ENCODE measurements at regions not wholly inside any gene's neighbourhood (a gene's known extent, or its start where the extent isn't known, plus 50 kb on each side); places are given as distances from the start of the nearest gene placed in this dataset.
A peak's percentile ranks its signal among the peaks of the same experiment; 100 is the strongest.

GRCh38 chr4:26130173-26130572 lies 190.6 kb upstream of the RBPJ start:
- Mint-ChIP-seq H3K36me3 (peaks cover 0 to 16% (median 0%) of the 10 kb centered on the region in 3 donors), H3K27ac (no peak overlapping the region), H3K9me3 (peaks cover 0 to 16% (median 6%) of the 10 kb centered on the region in 9 donors), H3K27me3 (peaks cover 6 to 14% (median 8%) of the 10 kb centered on the region in 5 donors), H3K4me3 (peak overlapping the region in 1 of 10 donors; percentile 38), H3K4me1 (peaks cover 5 to 30% (median 16%) of the 10 kb centered on the region in 4 donors)
- DNase-seq, result no peak
- no peak for ATAC-seq
- POLR2A ChIA-PET, result interaction anchor here (0.5 kb wide), 1 partner anchor 732 kb away, joined by 4 read pairs; no protein-coding TSS in a partner anchor

GRCh38 chr4:26130841-26131432 lies 189.9 kb upstream of the RBPJ start:
- Mint-ChIP-seq H3K36me3 (peaks cover 0 to 16% (median 0%) of the 10 kb centered on the region in 3 donors), H3K9me3 (peaks cover 0 to 16% (median 6%) of the 10 kb centered on the region in 9 donors), H3K4me3 (no peak overlapping the region), H3K27ac (peak overlapping the region in 2 of 10 donors; percentile 18 to 23), H3K4me1 (peaks cover 5 to 30% (median 16%) of the 10 kb centered on the region in 4 donors), H3K27me3 (peaks cover 4 to 12% (median 8%) of the 10 kb centered on the region in 5 donors)
- DNase-seq (no peak), ATAC-seq (no peak)
- POLR2A ChIA-PET, result interaction anchor here (0.5 kb wide), 1 partner anchor 731 kb away, joined by 4 read pairs; no protein-coding TSS in a partner anchor

- POLR2A ChIA-PET, result no interaction called here
- ATAC-seq (no peak), DNase-seq (peak in 1 of 10 donors; percentile 12)
- Mint-ChIP-seq H3K4me1 (peaks cover 3 to 25% (median 12%) of the 10 kb centered on the region in 4 donors), H3K27ac (peak overlapping the region in 2 of 10 donors; percentile 23 to 47), H3K36me3 (peaks cover 0 to 16% (median 0%) of the 10 kb centered on the region in 3 donors), H3K27me3 (peaks cover 0 to 8% (median 3%) of the 10 kb centered on the region in 5 donors), H3K9me3 (peaks cover 0 to 16% (median 6%) of the 10 kb centered on the region in 9 donors), H3K4me3 (no peak overlapping the region)
Observed at GRCh38 chr4:26131711-26132110, 189.1 kb upstream of the RBPJ start.

GRCh38 chr4:26132858-26133257 lies 188.0 kb upstream of the RBPJ start:
- peaks cover 3 to 25% (median 12%) of the 10 kb centered on the region in 4 donors for H3K4me1 Mint-ChIP-seq
- POLR2A ChIA-PET, result no interaction called here
- H3K27me3 Mint-ChIP-seq, result peaks cover 0 to 4% (median 0%) of the 10 kb centered on the region in 5 donors
- H3K9me3 Mint-ChIP-seq, result peaks cover 0 to 16% (median 3%) of the 10 kb centered on the region in 9 donors
- ATAC-seq (no peak), DNase-seq (no peak)
- peaks cover 0 to 16% (median 0%) of the 10 kb centered on the region in 3 donors for H3K36me3 Mint-ChIP-seq
- peak overlapping the region in 1 of 10 donors; percentile 17 for H3K4me3 Mint-ChIP-seq
- peak overlapping the region in 1 of 10 donors; percentile 38 for H3K27ac Mint-ChIP-seq

GRCh38 chr4:26133840-26134239 lies 187.0 kb upstream of the RBPJ start:
- Mint-ChIP-seq H3K9me3 (peaks cover 0 to 11% (median 3%) of the 10 kb centered on the region in 9 donors), H3K4me3 (no peak overlapping the region), H3K27me3 (peaks cover 0 to 4% (median 0%) of the 10 kb centered on the region in 5 donors), H3K27ac (no peak overlapping the region), H3K4me1 (peaks cover 3 to 25% (median 12%) of the 10 kb centered on the region in 4 donors), H3K36me3 (peaks cover 0 to 10% (median 0%) of the 10 kb centered on the region in 3 donors)
- DNase-seq (no peak), ATAC-seq (no peak)
- POLR2A ChIA-PET, result no interaction called here

GRCh38 chr4:26135331-26135730 lies 185.5 kb upstream of the RBPJ start:
- ATAC-seq (no peak), DNase-seq (no peak)
- Mint-ChIP-seq H3K27me3 (peaks cover 0 to 4% (median 0%) of the 10 kb centered on the region in 5 donors), H3K4me3 (no peak overlapping the region), H3K4me1 (peaks cover 3 to 25% (median 12%) of the 10 kb centered on the region in 4 donors), H3K36me3 (peaks cover 0 to 4% (median 0%) of the 10 kb centered on the region in 3 donors), H3K9me3 (peaks cover 0 to 11% (median 0%) of the 10 kb centered on the region in 9 donors), H3K27ac (no peak overlapping the region)
- POLR2A ChIA-PET, result no interaction called here

GRCh38 chr4:26136615-26137014 lies 184.2 kb upstream of the RBPJ start:
- DNase-seq (no peak), ATAC-seq (no peak)
- POLR2A ChIA-PET, result no interaction called here
- H3K27ac Mint-ChIP-seq, result peak overlapping the region in 1 of 10 donors; percentile 64
- no peak overlapping the region for H3K4me3 Mint-ChIP-seq
- H3K27me3 Mint-ChIP-seq, result peaks cover 0 to 4% (median 0%) of the 10 kb centered on the region in 5 donors
- no peaks in the 10 kb centered on the region for H3K36me3 Mint-ChIP-seq
- H3K9me3 Mint-ChIP-seq, result peaks cover 0 to 11% (median 0%) of the 10 kb centered on the region in 9 donors
- peaks cover 3 to 18% (median 9%) of the 10 kb centered on the region in 4 donors for H3K4me1 Mint-ChIP-seq

- Mint-ChIP-seq H3K4me3 (no peak overlapping the region), H3K27ac (no peak overlapping the region), H3K36me3 (no peaks in the 10 kb centered on the region), H3K9me3 (peaks cover 0 to 11% (median 0%) of the 10 kb centered on the region in 9 donors), H3K27me3 (peaks cover 0 to 4% (median 0%) of the 10 kb centered on the region in 5 donors), H3K4me1 (peaks cover 2 to 18% (median 2%) of the 10 kb centered on the region in 4 donors)
- DNase-seq (no peak), ATAC-seq (no peak)
- POLR2A ChIA-PET, result no interaction called here
Observed at GRCh38 chr4:26137288-26137687, 183.5 kb upstream of the RBPJ start.

GRCh38 chr4:26139310-26139924 lies 181.4 kb upstream of the RBPJ start:
- peaks cover 0 to 8% (median 0%) of the 10 kb centered on the region in 4 donors for H3K4me1 Mint-ChIP-seq
- no peak overlapping the region for H3K4me3 Mint-ChIP-seq
- DNase-seq, result no peak
- POLR2A ChIA-PET, result no interaction called here
- H3K36me3 Mint-ChIP-seq, result no peaks in the 10 kb centered on the region
- no peak for ATAC-seq
- peaks cover 0 to 4% (median 0%) of the 10 kb centered on the region in 5 donors for H3K27me3 Mint-ChIP-seq
- peaks cover 0 to 11% (median 0%) of the 10 kb centered on the region in 9 donors for H3K9me3 Mint-ChIP-seq
- H3K27ac Mint-ChIP-seq, result peak overlapping the region in 2 of 10 donors; percentile 17 to 21

- Mint-ChIP-seq H3K9me3 (peaks cover 0 to 3% (median 0%) of the 10 kb centered on the region in 9 donors), H3K27me3 (peaks cover 0 to 8% (median 3%) of the 10 kb centered on the region in 5 donors), H3K36me3 (no peaks in the 10 kb centered on the region), H3K4me3 (no peak overlapping the region), H3K27ac (no peak overlapping the region), H3K4me1 (peaks cover 0 to 16% (median 0%) of the 10 kb centered on the region in 4 donors)
- DNase-seq, result no peak
- POLR2A ChIA-PET, result no interaction called here
- no peak for ATAC-seq
Observed at GRCh38 chr4:26140150-26140898, 180.5 kb upstream of the RBPJ start.

GRCh38 chr4:26141051-26141721 lies 179.6 kb upstream of the RBPJ start:
- H3K4me3 Mint-ChIP-seq, result no peak overlapping the region
- peak overlapping the region in 2 of 10 donors; percentile 23 to 60 for H3K27ac Mint-ChIP-seq
- H3K36me3 Mint-ChIP-seq, result no peaks in the 10 kb centered on the region

More at GRCh38 chr4:26141051-26141721, 179.6 kb upstream of the RBPJ start:
- no peak for DNase-seq
- ATAC-seq, result no peak
- POLR2A ChIA-PET, result no interaction called here
- peaks cover 0 to 8% (median 0%) of the 10 kb centered on the region in 5 donors for H3K27me3 Mint-ChIP-seq
- H3K4me1 Mint-ChIP-seq, result peaks cover 0 to 16% (median 0%) of the 10 kb centered on the region in 4 donors
- H3K9me3 Mint-ChIP-seq, result no peaks in the 10 kb centered on the region

Data from naive thymus-derived CD8-positive, alpha-beta T cell (primary cell).